ENCODE measurements at regions not wholly inside any gene's neighbourhood (a gene's known extent, or its start where the extent isn't known, plus 50 kb on each side); places are given as distances from the start of the nearest gene placed in this dataset.

DNA sequence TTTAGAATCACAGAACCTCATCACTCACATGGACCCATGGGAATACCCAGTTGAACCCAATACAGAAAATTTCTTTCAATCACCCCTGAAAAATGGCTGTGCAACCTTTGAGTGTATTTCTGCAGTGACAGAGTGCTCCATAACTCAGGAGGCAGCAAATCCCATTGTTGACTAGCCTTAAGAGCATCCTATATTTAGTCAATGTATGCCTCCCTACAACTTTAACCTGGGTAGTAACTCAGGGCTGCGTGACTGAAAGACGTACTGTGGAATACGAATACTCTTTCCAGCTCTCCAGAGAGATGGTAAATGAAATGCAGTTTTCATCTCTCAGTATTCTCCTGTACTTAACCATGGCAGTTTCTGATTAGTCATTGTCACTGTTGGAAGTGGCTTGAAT is 573.0 kb upstream of the POM121L12 start:
- intact Hi-C loops (cut with DNase I, micrococcal nuclease), result no loop called here
- no peak for ATAC-seq (ENCODE audit: poor library complexity)

DNA sequence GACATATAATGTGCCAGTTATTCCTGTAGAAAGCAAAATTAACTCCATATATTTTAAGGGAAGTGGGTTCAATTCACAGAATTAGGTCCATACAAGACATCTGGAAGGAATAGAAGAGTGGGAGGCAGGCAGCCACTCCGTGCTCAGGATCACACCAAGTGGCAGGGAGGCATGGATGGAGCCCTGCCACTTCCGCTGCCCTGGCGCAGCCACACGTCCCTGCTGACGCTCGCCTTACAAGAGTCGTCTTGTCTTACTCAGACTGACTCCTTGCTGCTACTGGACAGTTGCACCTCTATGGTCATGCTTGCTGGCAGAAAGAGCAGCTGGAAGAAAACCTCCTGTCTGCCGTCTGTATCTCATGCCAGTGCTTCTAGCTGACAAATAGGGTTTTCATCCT is 579.9 kb upstream of the POM121L12 start:
- intact Hi-C loops (cut with DNase I, micrococcal nuclease), result no loop called here
- TF ChIP-seq, protein P1, sequence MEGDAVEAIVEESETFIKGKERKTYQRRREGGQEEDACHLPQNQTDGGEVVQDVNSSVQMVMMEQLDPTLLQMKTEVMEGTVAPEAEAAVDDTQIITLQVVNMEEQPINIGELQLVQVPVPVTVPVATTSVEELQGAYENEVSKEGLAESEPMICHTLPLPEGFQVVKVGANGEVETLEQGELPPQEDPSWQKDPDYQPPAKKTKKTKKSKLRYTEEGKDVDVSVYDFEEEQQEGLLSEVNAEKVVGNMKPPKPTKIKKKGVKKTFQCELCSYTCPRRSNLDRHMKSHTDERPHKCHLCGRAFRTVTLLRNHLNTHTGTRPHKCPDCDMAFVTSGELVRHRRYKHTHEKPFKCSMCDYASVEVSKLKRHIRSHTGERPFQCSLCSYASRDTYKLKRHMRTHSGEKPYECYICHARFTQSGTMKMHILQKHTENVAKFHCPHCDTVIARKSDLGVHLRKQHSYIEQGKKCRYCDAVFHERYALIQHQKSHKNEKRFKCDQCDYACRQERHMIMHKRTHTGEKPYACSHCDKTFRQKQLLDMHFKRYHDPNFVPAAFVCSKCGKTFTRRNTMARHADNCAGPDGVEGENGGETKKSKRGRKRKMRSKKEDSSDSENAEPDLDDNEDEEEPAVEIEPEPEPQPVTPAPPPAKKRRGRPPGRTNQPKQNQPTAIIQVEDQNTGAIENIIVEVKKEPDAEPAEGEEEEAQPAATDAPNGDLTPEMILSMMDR (IDR thresholded peaks at IDR 0.05), result no peak
- H3K9me3 Mint-ChIP-seq, result peaks cover 3% of the 10 kb centered on the region
- POLR2A ChIA-PET, result no interaction called here
- H3K27me3 Mint-ChIP-seq, result no peaks in the 10 kb centered on the region
- H3K36me3 Mint-ChIP-seq (ENCODE audit: low read depth), result no peaks in the 10 kb centered on the region
- no peak overlapping the region for H3K27ac Mint-ChIP-seq
- no peaks in the 10 kb centered on the region for H3K4me1 Mint-ChIP-seq (ENCODE audit: low read depth)
- Histone ChIP-seq H3K4me1 (ENCODE audit: insufficient read depth, low read length) (no peaks in the 10 kb centered on the region), H3K36me3 (ENCODE audit: insufficient read depth, low read length) (no peaks in the 10 kb centered on the region), H3K4me3 (ENCODE audit: low read length) (no peak overlapping the region), H3K9me3 (ENCODE audit: control insufficient read depth in 1 of 2, insufficient read depth in 1 of 2, low read length in 2 of 2) (peaks cover 0 to 23% of the 10 kb centered on the region in 2 experiments), H3K27ac (ENCODE audit: low read depth in 1 of 2, low read length in 2 of 2) (no peak overlapping the region), H3K27me3 (ENCODE audit: control insufficient read depth in 1 of 2, insufficient read depth in 2 of 2, low read length in 2 of 2) (no peaks in the 10 kb centered on the region)
- ATAC-seq (ENCODE audit: poor library complexity) (no peak), DNase-seq (no peak)
- CTCF ChIA-PET, result no interaction called here
- H3K4me3 Mint-ChIP-seq, result no peak overlapping the region

More for the DNA sequence above, 573.0 kb upstream of the POM121L12 start:
- Mint-ChIP-seq H3K4me1 (ENCODE audit: low read depth) (no peaks in the 10 kb centered on the region), H3K27ac (no peak overlapping the region), H3K4me3 (no peak overlapping the region), H3K9me3 (peaks cover 5% of the 10 kb centered on the region), H3K36me3 (ENCODE audit: low read depth) (no peaks in the 10 kb centered on the region), H3K27me3 (no peaks in the 10 kb centered on the region)
- ChIA-PET CTCF (no interaction called here), POLR2A (no interaction called here)
- H3K36me3 ChIP-seq (ENCODE audit: insufficient read depth, low read length), result no peaks in the 10 kb centered on the region
- no peak overlapping the region for H3K27ac ChIP-seq (ENCODE audit: low read depth in 1 of 2, low read length in 2 of 2)
- H3K9me3 ChIP-seq (ENCODE audit: control insufficient read depth in 1 of 2, insufficient read depth in 1 of 2, low read length in 2 of 2), result peaks cover 0 to 11% of the 10 kb centered on the region in 2 experiments
- TF ChIP-seq, protein P1 (IDR thresholded peaks at IDR 0.05), result no peak
- DNase-seq, result no peak
- H3K4me3 ChIP-seq (ENCODE audit: low read length), result no peak overlapping the region
- no peaks in the 10 kb centered on the region for H3K4me1 ChIP-seq (ENCODE audit: insufficient read depth, low read length)
- no peaks in the 10 kb centered on the region for H3K27me3 ChIP-seq (ENCODE audit: control insufficient read depth in 1 of 2, insufficient read depth in 2 of 2, low read length in 2 of 2)

DNA sequence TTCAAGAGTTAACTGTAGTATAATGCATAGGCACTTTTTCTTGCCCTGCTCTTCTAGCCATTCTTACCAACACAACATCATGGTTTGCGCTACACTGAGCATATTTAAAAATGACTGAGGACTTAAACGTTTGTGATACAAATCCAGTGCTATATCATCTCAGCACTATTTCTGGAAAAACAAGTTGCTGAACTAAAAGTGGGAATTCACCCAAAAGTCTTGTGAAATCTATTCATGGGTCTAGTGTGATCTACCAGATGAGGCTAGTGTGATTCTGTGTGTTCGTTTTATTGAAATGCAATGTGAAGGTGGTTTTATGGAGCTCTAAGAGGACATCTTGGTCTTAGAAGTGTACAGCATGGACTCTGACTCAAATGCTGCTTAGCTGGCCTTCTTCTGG is 584.6 kb upstream of the POM121L12 start:
- Histone ChIP-seq H3K36me3 (ENCODE audit: insufficient read depth, low read length) (no peaks in the 10 kb centered on the region), H3K9me3 (ENCODE audit: control insufficient read depth in 1 of 2, insufficient read depth in 1 of 2, low read length in 2 of 2) (peaks cover 5 to 15% of the 10 kb centered on the region in 2 experiments), H3K4me1 (ENCODE audit: insufficient read depth, low read length) (no peaks in the 10 kb centered on the region), H3K27ac (ENCODE audit: low read depth in 1 of 2, low read length in 2 of 2) (no peak overlapping the region), H3K27me3 (ENCODE audit: control insufficient read depth in 1 of 2, insufficient read depth in 2 of 2, low read length in 2 of 2) (no peaks in the 10 kb centered on the region), H3K4me3 (ENCODE audit: low read length) (no peak overlapping the region)
- Mint-ChIP-seq H3K4me3 (no peak overlapping the region), H3K9me3 (no peaks in the 10 kb centered on the region), H3K27me3 (no peaks in the 10 kb centered on the region), H3K36me3 (ENCODE audit: low read depth) (no peaks in the 10 kb centered on the region), H3K4me1 (ENCODE audit: low read depth) (no peaks in the 10 kb centered on the region), H3K27ac (no peak overlapping the region)
- POLR2A ChIA-PET, result no interaction called here
- intact Hi-C loops (cut with DNase I, micrococcal nuclease), result no loop called here
- no peak for ATAC-seq (ENCODE audit: poor library complexity)
- no peak for DNase-seq
- CTCF ChIA-PET, result no interaction called here
- TF ChIP-seq, protein P1 (IDR thresholded peaks at IDR 0.05), result no peak

Measured in CD4-positive, alpha-beta T cell (primary cell).